RKO (cell line): ENCODE measurements at regions not wholly inside any gene's neighbourhood (a gene's known extent, or its start where the extent isn't known, plus 50 kb on each side); places are given as distances from the start of the nearest gene placed in this dataset.

Experiments used
- DNase-seq: peaks from one replicate; pipeline ENCODE4 v3.0.0-alpha.2; 2016; ENCODE audit warnings: low spot score

GRCh38 chr5:89128092-89128491 is 245.1 kb upstream of the MEF2C start:
- no peak for DNase-seq

GRCh38 chr5:89127191-89127590 is 244.2 kb upstream of the MEF2C start:
- no peak for DNase-seq

- no peak for DNase-seq
Measured at GRCh38 chr5:89125372-89125771, 242.4 kb upstream of the MEF2C start.

- DNase-seq: no peak
Measured at GRCh38 chr5:89123581-89123980, 240.6 kb upstream of the MEF2C start.

- no peak for DNase-seq
Measured at GRCh38 chr5:89120719-89121118, 237.7 kb upstream of the MEF2C start.

GRCh38 chr5:89117124-89117644 is 234.2 kb upstream of the MEF2C start:
- DNase-seq: no peak

- DNase-seq: no peak
Measured at GRCh38 chr5:89110916-89111646, 228.1 kb upstream of the MEF2C start.

- no peak for DNase-seq
Measured at GRCh38 chr5:89106480-89106879, 223.5 kb upstream of the MEF2C start.

- DNase-seq: no peak
Measured at GRCh38 chr5:89105836-89106235, 222.9 kb upstream of the MEF2C start.

GRCh38 chr5:89105171-89105695 is 222.2 kb upstream of the MEF2C start:
- no peak for DNase-seq

GRCh38 chr5:89098199-89098756 is 215.3 kb upstream of the MEF2C start:
- no peak for DNase-seq

GRCh38 chr5:89097103-89097502 is 214.1 kb upstream of the MEF2C start:
- DNase-seq: no peak

GRCh38 chr5:89095341-89095740 is 212.4 kb upstream of the MEF2C start:
- no peak for DNase-seq

- no peak for DNase-seq
Measured at GRCh38 chr5:89090037-89090436, 207.1 kb upstream of the MEF2C start.

- DNase-seq: no peak
Measured at GRCh38 chr5:89087551-89088318, 204.8 kb upstream of the MEF2C start.

- no peak for DNase-seq
Measured at GRCh38 chr5:89087128-89087527, 204.1 kb upstream of the MEF2C start.

GRCh38 chr5:89086390-89087086 is 203.6 kb upstream of the MEF2C start:
- DNase-seq: no peak

- DNase-seq: no peak
Measured at GRCh38 chr5:89083791-89084190, 200.8 kb upstream of the MEF2C start.

GRCh38 chr5:89081360-89081759 is 198.4 kb upstream of the MEF2C start:
- DNase-seq: no peak

- no peak for DNase-seq
Measured at GRCh38 chr5:89080467-89081116, 197.6 kb upstream of the MEF2C start.

GRCh38 chr5:89072842-89073672 is 190.1 kb upstream of the MEF2C start:
- no peak for DNase-seq
